ENCODE measurements at regions not wholly inside any gene's neighbourhood (a gene's known extent, or its start where the extent isn't known, plus 50 kb on each side); places are given as distances from the start of the nearest gene placed in this dataset.

- DNase-seq (no peak), ATAC-seq (ENCODE audit: low FRiP score) (no peak)
- Histone ChIP-seq H3K4me3 (ENCODE audit: low read length in 2 of 2) (no peak overlapping the region), H3K9me3 (ENCODE audit: control insufficient read depth, low read length) (no peaks in the 10 kb centered on the region), H3K27me3 (ENCODE audit: control insufficient read depth in 1 of 2, insufficient read depth in 2 of 2, low read length in 1 of 2) (no peaks in the 10 kb centered on the region), H3K36me3 (ENCODE audit: control insufficient read depth in 1 of 2, insufficient read depth in 2 of 2, low read length in 1 of 2) (no peaks in the 10 kb centered on the region), H3K4me1 (ENCODE audit: control insufficient read depth in 1 of 2, insufficient read depth in 2 of 2, low read length in 2 of 2) (no peaks in the 10 kb centered on the region), H3K27ac (ENCODE audit: low read depth in 1 of 2, low read length in 2 of 2) (no peak overlapping the region)
- 74 to 78% methylated on average over 4 of the region's 4 CpGs for WGBS, 2 donors
- intact Hi-C loops (cut with DNase I) = no loop called here
These were observed 200.5 kb downstream of the MYLK4 start for GRCh38 chr6:2550247-2550646.

GRCh38 chr6:2549834-2550233, 200.9 kb downstream of the MYLK4 start:
- 65 to 99% methylated on average over 3 of the region's 3 CpGs for WGBS, 2 donors
- intact Hi-C loops (cut with DNase I) = no loop called here
- Histone ChIP-seq H3K27me3 (ENCODE audit: control insufficient read depth in 1 of 2, insufficient read depth in 2 of 2, low read length in 1 of 2) (no peaks in the 10 kb centered on the region), H3K9me3 (ENCODE audit: control insufficient read depth, low read length) (no peaks in the 10 kb centered on the region), H3K4me3 (ENCODE audit: low read length in 2 of 2) (no peak overlapping the region), H3K27ac (ENCODE audit: low read depth in 1 of 2, low read length in 2 of 2) (no peak overlapping the region), H3K4me1 (ENCODE audit: control insufficient read depth in 1 of 2, insufficient read depth in 2 of 2, low read length in 2 of 2) (no peaks in the 10 kb centered on the region), H3K36me3 (ENCODE audit: control insufficient read depth in 1 of 2, insufficient read depth in 2 of 2, low read length in 1 of 2) (no peaks in the 10 kb centered on the region)
- ATAC-seq (ENCODE audit: low FRiP score) (no peak), DNase-seq (no peak)

- no peaks in the 10 kb centered on the region for H3K4me1 ChIP-seq (ENCODE audit: control insufficient read depth in 1 of 2, insufficient read depth in 2 of 2, low read length in 2 of 2)
- no peak overlapping the region for H3K27ac ChIP-seq (ENCODE audit: low read depth in 1 of 2, low read length in 2 of 2)
- ATAC-seq (ENCODE audit: low FRiP score) (no peak), DNase-seq (no peak)
- 90 to 93% methylated on average over 4 of the region's 4 CpGs for WGBS, 2 donors
- H3K36me3 ChIP-seq (ENCODE audit: control insufficient read depth in 1 of 2, insufficient read depth in 2 of 2, low read length in 1 of 2) = no peaks in the 10 kb centered on the region
- H3K27me3 ChIP-seq (ENCODE audit: control insufficient read depth in 1 of 2, insufficient read depth in 2 of 2, low read length in 1 of 2) = no peaks in the 10 kb centered on the region
- intact Hi-C loops (cut with DNase I) = no loop called here
- H3K4me3 ChIP-seq (ENCODE audit: low read length in 2 of 2) = no peak overlapping the region
- H3K9me3 ChIP-seq (ENCODE audit: control insufficient read depth, low read length) = no peaks in the 10 kb centered on the region
These were observed 203.4 kb downstream of the MYLK4 start for GRCh38 chr6:2547355-2547754.

- Histone ChIP-seq H3K9me3 (ENCODE audit: control insufficient read depth, low read length) (no peaks in the 10 kb centered on the region), H3K27ac (ENCODE audit: low read depth in 1 of 2, low read length in 2 of 2) (no peak overlapping the region), H3K27me3 (ENCODE audit: control insufficient read depth in 1 of 2, insufficient read depth in 2 of 2, low read length in 1 of 2) (no peaks in the 10 kb centered on the region), H3K36me3 (ENCODE audit: control insufficient read depth in 1 of 2, insufficient read depth in 2 of 2, low read length in 1 of 2) (no peaks in the 10 kb centered on the region), H3K4me3 (ENCODE audit: low read length in 2 of 2) (no peak overlapping the region), H3K4me1 (ENCODE audit: control insufficient read depth in 1 of 2, insufficient read depth in 2 of 2, low read length in 2 of 2) (no peaks in the 10 kb centered on the region)
- ATAC-seq (ENCODE audit: low FRiP score) (no peak), DNase-seq (no peak)
- WGBS, 2 donors = 90 to 93% methylated on average over 8 of the region's 8 CpGs
- intact Hi-C loops (cut with DNase I) = no loop called here
These were observed 203.8 kb downstream of the MYLK4 start for GRCh38 chr6:2546901-2547300.

GRCh38 chr6:2545383-2546038, 205.2 kb downstream of the MYLK4 start:
- ATAC-seq (ENCODE audit: low FRiP score) = no peak
- H3K9me3 ChIP-seq (ENCODE audit: control insufficient read depth, low read length) = no peaks in the 10 kb centered on the region
- WGBS, 2 donors = 67 to 77% methylated on average over 6 of the region's 6 CpGs
- H3K36me3 ChIP-seq (ENCODE audit: control insufficient read depth in 1 of 2, insufficient read depth in 2 of 2, low read length in 1 of 2) = no peaks in the 10 kb centered on the region
- no peak overlapping the region for H3K4me3 ChIP-seq (ENCODE audit: low read length in 2 of 2)
- DNase-seq = no peak
- intact Hi-C loops (cut with DNase I) = no loop called here
- no peaks in the 10 kb centered on the region for H3K27me3 ChIP-seq (ENCODE audit: control insufficient read depth in 1 of 2, insufficient read depth in 2 of 2, low read length in 1 of 2)
- no peak overlapping the region for H3K27ac ChIP-seq (ENCODE audit: low read depth in 1 of 2, low read length in 2 of 2)
- H3K4me1 ChIP-seq (ENCODE audit: control insufficient read depth in 1 of 2, insufficient read depth in 2 of 2, low read length in 2 of 2) = no peaks in the 10 kb centered on the region

- no peak overlapping the region for H3K4me3 ChIP-seq (ENCODE audit: low read length in 2 of 2)
- no peaks in the 10 kb centered on the region for H3K27me3 ChIP-seq (ENCODE audit: control insufficient read depth in 1 of 2, insufficient read depth in 2 of 2, low read length in 1 of 2)
- 97 to 100% methylated on average over 2 of the region's 2 CpGs for WGBS, 2 donors
- no peak overlapping the region for H3K27ac ChIP-seq (ENCODE audit: low read depth in 1 of 2, low read length in 2 of 2)
- intact Hi-C loops (cut with DNase I) = no loop called here
- DNase-seq (no peak), ATAC-seq (ENCODE audit: low FRiP score) (no peak)
- no peaks in the 10 kb centered on the region for H3K36me3 ChIP-seq (ENCODE audit: control insufficient read depth in 1 of 2, insufficient read depth in 2 of 2, low read length in 1 of 2)
- no peaks in the 10 kb centered on the region for H3K4me1 ChIP-seq (ENCODE audit: control insufficient read depth in 1 of 2, insufficient read depth in 2 of 2, low read length in 2 of 2)
- no peaks in the 10 kb centered on the region for H3K9me3 ChIP-seq (ENCODE audit: control insufficient read depth, low read length)
These were observed 207.4 kb downstream of the MYLK4 start for GRCh38 chr6:2543321-2543720.

- no peak for DNase-seq
- Histone ChIP-seq H3K9me3 (ENCODE audit: control insufficient read depth, low read length) (no peaks in the 10 kb centered on the region), H3K36me3 (ENCODE audit: control insufficient read depth in 1 of 2, insufficient read depth in 2 of 2, low read length in 1 of 2) (no peaks in the 10 kb centered on the region), H3K4me3 (ENCODE audit: low read length in 2 of 2) (no peak overlapping the region), H3K27ac (ENCODE audit: low read depth in 1 of 2, low read length in 2 of 2) (no peak overlapping the region), H3K27me3 (ENCODE audit: control insufficient read depth in 1 of 2, insufficient read depth in 2 of 2, low read length in 1 of 2) (no peaks in the 10 kb centered on the region), H3K4me1 (ENCODE audit: control insufficient read depth in 1 of 2, insufficient read depth in 2 of 2, low read length in 2 of 2) (no peaks in the 10 kb centered on the region)
- WGBS, 2 donors = 92 to 95% methylated on average over 4 of the region's 4 CpGs
- intact Hi-C loops (cut with DNase I) = no loop called here
- no peak for ATAC-seq (ENCODE audit: low FRiP score)
These were observed 207.9 kb downstream of the MYLK4 start for GRCh38 chr6:2542858-2543218.

- WGBS, 2 donors = 85 to 96% methylated on average over 8 of the region's 8 CpGs
- ATAC-seq (ENCODE audit: low FRiP score) = no peak
- intact Hi-C loops (cut with DNase I) = no loop called here
- no peak for DNase-seq
- H3K36me3 ChIP-seq (ENCODE audit: control insufficient read depth in 1 of 2, insufficient read depth in 2 of 2, low read length in 1 of 2) = no peaks in the 10 kb centered on the region
- H3K9me3 ChIP-seq (ENCODE audit: control insufficient read depth, low read length) = no peaks in the 10 kb centered on the region
- H3K27ac ChIP-seq (ENCODE audit: low read depth in 1 of 2, low read length in 2 of 2) = no peak overlapping the region
- no peaks in the 10 kb centered on the region for H3K4me1 ChIP-seq (ENCODE audit: control insufficient read depth in 1 of 2, insufficient read depth in 2 of 2, low read length in 2 of 2)
- no peaks in the 10 kb centered on the region for H3K27me3 ChIP-seq (ENCODE audit: control insufficient read depth in 1 of 2, insufficient read depth in 2 of 2, low read length in 1 of 2)
- H3K4me3 ChIP-seq (ENCODE audit: low read length in 2 of 2) = no peak overlapping the region
These were observed 208.4 kb downstream of the MYLK4 start for GRCh38 chr6:2542101-2542857.

- intact Hi-C loops (cut with DNase I) = no loop called here
- no peaks in the 10 kb centered on the region for H3K4me1 ChIP-seq (ENCODE audit: control insufficient read depth in 1 of 2, insufficient read depth in 2 of 2, low read length in 2 of 2)
- no peak for ATAC-seq (ENCODE audit: low FRiP score)
These were observed 214.3 kb downstream of the MYLK4 start for GRCh38 chr6:2536451-2536850.

More at GRCh38 chr6:2536451-2536850, 214.3 kb downstream of the MYLK4 start:
- DNase-seq = no peak
- no peak overlapping the region for H3K4me3 ChIP-seq (ENCODE audit: low read length in 2 of 2)
- 64 to 97% methylated on average over 6 of the region's 6 CpGs for WGBS, 2 donors
- H3K27me3 ChIP-seq (ENCODE audit: control insufficient read depth in 1 of 2, insufficient read depth in 2 of 2, low read length in 1 of 2) = no peaks in the 10 kb centered on the region
- no peak overlapping the region for H3K27ac ChIP-seq (ENCODE audit: low read depth in 1 of 2, low read length in 2 of 2)
- H3K36me3 ChIP-seq (ENCODE audit: control insufficient read depth in 1 of 2, insufficient read depth in 2 of 2, low read length in 1 of 2) = no peaks in the 10 kb centered on the region
- H3K9me3 ChIP-seq (ENCODE audit: control insufficient read depth, low read length) = no peaks in the 10 kb centered on the region

Measured in aorta (tissue), 5 donors.